ENCODE measurements at regions not wholly inside any gene's neighbourhood (a gene's known extent, or its start where the extent isn't known, plus 50 kb on each side); places are given as distances from the start of the nearest gene placed in this dataset.

GRCh38 chr13:90039516-90039915, 1308.0 kb upstream of the MIR17HG start:
- TF ChIP-seq GATA2 (IDR thresholded peaks at IDR 0.05; ENCODE audit: low read depth, low read length), result no peak
- no peak for TF ChIP-seq GATA3 (IDR thresholded peaks at IDR 0.05; ENCODE audit: low read depth, low read length)

All from SH-SY5Y (cell line).